ENCODE measurements at regions not wholly inside any gene's neighbourhood (a gene's known extent, or its start where the extent isn't known, plus 50 kb on each side); places are given as distances from the start of the nearest gene placed in this dataset.

GRCh38 chr6:4698901-4699659 is 77.1 kb upstream of the CDYL start:
- ATAC-seq, result no peak
- Histone ChIP-seq H3K4me3 (ENCODE audit: low read depth in 2 of 2, low read length in 2 of 2) (no peak overlapping the region), H3K9me3 (ENCODE audit: control insufficient read depth, insufficient read depth, low read depth, low read length) (no peaks in the 10 kb centered on the region), H3K27ac (ENCODE audit: low read length) (no peak overlapping the region), H3K4me1 (ENCODE audit: control insufficient read depth, insufficient read depth, low read length) (no peaks in the 10 kb centered on the region), H3K36me3 (ENCODE audit: control insufficient read depth, insufficient read depth, low read length) (no peaks in the 10 kb centered on the region), H3K27me3 (ENCODE audit: control insufficient read depth, insufficient read depth, low read length) (no peaks in the 10 kb centered on the region)
- no TSS peak for BruUV-seq (replicated peaks)
- intact Hi-C loops (cut with micrococcal nuclease; ENCODE audit: unreplicated experiment), result no loop called here
- TF ChIP-seq SIN3A (IDR thresholded peaks at IDR 0.05; ENCODE audit: borderline replicate concordance, insufficient read depth, low read depth, low read length), result no peak
- TF ChIP-seq POLR2AphosphoS5 (IDR thresholded peaks at IDR 0.05; ENCODE audit: low read depth, low read length), result no peak
- TF ChIP-seq, protein P1, sequence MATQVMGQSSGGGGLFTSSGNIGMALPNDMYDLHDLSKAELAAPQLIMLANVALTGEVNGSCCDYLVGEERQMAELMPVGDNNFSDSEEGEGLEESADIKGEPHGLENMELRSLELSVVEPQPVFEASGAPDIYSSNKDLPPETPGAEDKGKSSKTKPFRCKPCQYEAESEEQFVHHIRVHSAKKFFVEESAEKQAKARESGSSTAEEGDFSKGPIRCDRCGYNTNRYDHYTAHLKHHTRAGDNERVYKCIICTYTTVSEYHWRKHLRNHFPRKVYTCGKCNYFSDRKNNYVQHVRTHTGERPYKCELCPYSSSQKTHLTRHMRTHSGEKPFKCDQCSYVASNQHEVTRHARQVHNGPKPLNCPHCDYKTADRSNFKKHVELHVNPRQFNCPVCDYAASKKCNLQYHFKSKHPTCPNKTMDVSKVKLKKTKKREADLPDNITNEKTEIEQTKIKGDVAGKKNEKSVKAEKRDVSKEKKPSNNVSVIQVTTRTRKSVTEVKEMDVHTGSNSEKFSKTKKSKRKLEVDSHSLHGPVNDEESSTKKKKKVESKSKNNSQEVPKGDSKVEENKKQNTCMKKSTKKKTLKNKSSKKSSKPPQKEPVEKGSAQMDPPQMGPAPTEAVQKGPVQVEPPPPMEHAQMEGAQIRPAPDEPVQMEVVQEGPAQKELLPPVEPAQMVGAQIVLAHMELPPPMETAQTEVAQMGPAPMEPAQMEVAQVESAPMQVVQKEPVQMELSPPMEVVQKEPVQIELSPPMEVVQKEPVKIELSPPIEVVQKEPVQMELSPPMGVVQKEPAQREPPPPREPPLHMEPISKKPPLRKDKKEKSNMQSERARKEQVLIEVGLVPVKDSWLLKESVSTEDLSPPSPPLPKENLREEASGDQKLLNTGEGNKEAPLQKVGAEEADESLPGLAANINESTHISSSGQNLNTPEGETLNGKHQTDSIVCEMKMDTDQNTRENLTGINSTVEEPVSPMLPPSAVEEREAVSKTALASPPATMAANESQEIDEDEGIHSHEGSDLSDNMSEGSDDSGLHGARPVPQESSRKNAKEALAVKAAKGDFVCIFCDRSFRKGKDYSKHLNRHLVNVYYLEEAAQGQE (IDR thresholded peaks at IDR 0.05; ENCODE audit: insufficient read depth in 1 of 2, low read depth in 2 of 2, low read length in 1 of 2), result no peak
- TF ChIP-seq, protein P2, sequence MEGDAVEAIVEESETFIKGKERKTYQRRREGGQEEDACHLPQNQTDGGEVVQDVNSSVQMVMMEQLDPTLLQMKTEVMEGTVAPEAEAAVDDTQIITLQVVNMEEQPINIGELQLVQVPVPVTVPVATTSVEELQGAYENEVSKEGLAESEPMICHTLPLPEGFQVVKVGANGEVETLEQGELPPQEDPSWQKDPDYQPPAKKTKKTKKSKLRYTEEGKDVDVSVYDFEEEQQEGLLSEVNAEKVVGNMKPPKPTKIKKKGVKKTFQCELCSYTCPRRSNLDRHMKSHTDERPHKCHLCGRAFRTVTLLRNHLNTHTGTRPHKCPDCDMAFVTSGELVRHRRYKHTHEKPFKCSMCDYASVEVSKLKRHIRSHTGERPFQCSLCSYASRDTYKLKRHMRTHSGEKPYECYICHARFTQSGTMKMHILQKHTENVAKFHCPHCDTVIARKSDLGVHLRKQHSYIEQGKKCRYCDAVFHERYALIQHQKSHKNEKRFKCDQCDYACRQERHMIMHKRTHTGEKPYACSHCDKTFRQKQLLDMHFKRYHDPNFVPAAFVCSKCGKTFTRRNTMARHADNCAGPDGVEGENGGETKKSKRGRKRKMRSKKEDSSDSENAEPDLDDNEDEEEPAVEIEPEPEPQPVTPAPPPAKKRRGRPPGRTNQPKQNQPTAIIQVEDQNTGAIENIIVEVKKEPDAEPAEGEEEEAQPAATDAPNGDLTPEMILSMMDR (IDR thresholded peaks at IDR 0.05), result no peak
- no peak for TF ChIP-seq TCF7L2 (IDR thresholded peaks at IDR 0.05; ENCODE audit: low read depth, low read length)
- ChIA-PET POLR2A (no interaction called here), CTCF (no interaction called here)
- DNase-seq (ENCODE audit: low read depth, low spot score), result no peak
- in situ Hi-C loops (cut with HindIII; ENCODE audit: low pct_unique_long_range_greater_than_20kb, low sequenced_read_pairs), result no loop called here

GRCh38 chr6:4693173-4693970 is 82.8 kb upstream of the CDYL start:
- no peaks in the 10 kb centered on the region for H3K4me1 ChIP-seq (ENCODE audit: control insufficient read depth, insufficient read depth, low read length)
- no peaks in the 10 kb centered on the region for H3K9me3 ChIP-seq (ENCODE audit: control insufficient read depth, insufficient read depth, low read depth, low read length)
- ChIA-PET POLR2A (no interaction called here), CTCF (no interaction called here)
- BruUV-seq (replicated peaks), result no TSS peak
- in situ Hi-C loops (cut with HindIII; ENCODE audit: low pct_unique_long_range_greater_than_20kb, low sequenced_read_pairs) (no loop called here), intact Hi-C loops (cut with micrococcal nuclease; ENCODE audit: unreplicated experiment) (no loop called here)
- no peak for DNase-seq (ENCODE audit: low read depth, low spot score)
- no peak overlapping the region for H3K27ac ChIP-seq (ENCODE audit: low read length)
- no peak for ATAC-seq
- TF ChIP-seq, protein P1 (IDR thresholded peaks at IDR 0.05; ENCODE audit: insufficient read depth in 1 of 2, low read depth in 2 of 2, low read length in 1 of 2), result no peak
- TF ChIP-seq, protein P2 (IDR thresholded peaks at IDR 0.05), result no peak
- TF ChIP-seq SIN3A (IDR thresholded peaks at IDR 0.05; ENCODE audit: borderline replicate concordance, insufficient read depth, low read depth, low read length) (no peak), POLR2AphosphoS5 (IDR thresholded peaks at IDR 0.05; ENCODE audit: low read depth, low read length) (no peak), TCF7L2 (IDR thresholded peaks at IDR 0.05; ENCODE audit: low read depth, low read length) (no peak)
- no peaks in the 10 kb centered on the region for H3K36me3 ChIP-seq (ENCODE audit: control insufficient read depth, insufficient read depth, low read length)
- H3K27me3 ChIP-seq (ENCODE audit: control insufficient read depth, insufficient read depth, low read length), result no peaks in the 10 kb centered on the region
- H3K4me3 ChIP-seq (ENCODE audit: low read depth in 2 of 2, low read length in 2 of 2), result no peak overlapping the region

Data from Panc1 (cell line).